ENCODE measurements at regions not wholly inside any gene's neighbourhood (a gene's known extent, or its start where the extent isn't known, plus 50 kb on each side); places are given as distances from the start of the nearest gene placed in this dataset.

- H3K36me3 ChIP-seq (ENCODE audit: insufficient read depth, low read length): no peaks in the 10 kb centered on the region
- H2AFZ ChIP-seq (ENCODE audit: low read length): no peak overlapping the region
- no peak overlapping the region for H3K4me3 ChIP-seq (ENCODE audit: low read depth, low read length, poor library complexity, severe bottlenecking)
- no peaks in the 10 kb centered on the region for H4K20me1 ChIP-seq (ENCODE audit: insufficient read depth, low read length)
- no peak overlapping the region for H3K9ac ChIP-seq (ENCODE audit: low read length)
- H3K4me2 ChIP-seq (ENCODE audit: low read length): no peak overlapping the region
- no peaks in the 10 kb centered on the region for H3K4me1 ChIP-seq (ENCODE audit: insufficient read depth, low read length, severe bottlenecking)
- no peaks in the 10 kb centered on the region for H3K9me3 ChIP-seq (ENCODE audit: low read length)
- no peaks in the 10 kb centered on the region for H3K9me2 ChIP-seq (ENCODE audit: low read depth, low read length)
- H3K27ac ChIP-seq (ENCODE audit: low read depth, low read length, poor library complexity, severe bottlenecking): no peak overlapping the region
- TF ChIP-seq EZH2 (IDR thresholded peaks at IDR 0.05; ENCODE audit: borderline replicate concordance, low read length) (no peak), CTCF (IDR thresholded peaks at IDR 0.05; ENCODE audit: low read length) (no peak)
- H3K79me2 ChIP-seq (ENCODE audit: insufficient read depth, low read length): no peaks in the 10 kb centered on the region
- no peaks in the 10 kb centered on the region for H3F3A ChIP-seq (ENCODE audit: insufficient read depth, low read length)
- no peaks in the 10 kb centered on the region for H3K27me3 ChIP-seq (ENCODE audit: insufficient read depth, low read length)
These were observed 1010.1 kb downstream of the EFNA5 start for GRCh38 chr5:106660681-106661080.

GRCh38 chr5:106658150-106658549, 1012.6 kb downstream of the EFNA5 start:
- Histone ChIP-seq H3K4me3 (ENCODE audit: low read depth, low read length, poor library complexity, severe bottlenecking) (no peak overlapping the region), H3K27ac (ENCODE audit: low read depth, low read length, poor library complexity, severe bottlenecking) (no peak overlapping the region), H3K36me3 (ENCODE audit: insufficient read depth, low read length) (no peaks in the 10 kb centered on the region), H3K9me2 (ENCODE audit: low read depth, low read length) (no peaks in the 10 kb centered on the region), H3F3A (ENCODE audit: insufficient read depth, low read length) (no peaks in the 10 kb centered on the region), H3K79me2 (ENCODE audit: insufficient read depth, low read length) (no peaks in the 10 kb centered on the region), H3K4me2 (ENCODE audit: low read length) (no peak overlapping the region), H4K20me1 (ENCODE audit: insufficient read depth, low read length) (no peaks in the 10 kb centered on the region), H2AFZ (ENCODE audit: low read length) (no peak overlapping the region), H3K9ac (ENCODE audit: low read length) (no peak overlapping the region), H3K4me1 (ENCODE audit: insufficient read depth, low read length, severe bottlenecking) (no peaks in the 10 kb centered on the region), H3K27me3 (ENCODE audit: insufficient read depth, low read length) (no peaks in the 10 kb centered on the region), H3K9me3 (ENCODE audit: low read length) (0 out of 2 replicates have a peak, but pooled peaks cover 2% of the 10 kb centered on the region)
- TF ChIP-seq EZH2 (IDR thresholded peaks at IDR 0.05; ENCODE audit: borderline replicate concordance, low read length): no peak
- TF ChIP-seq CTCF (IDR thresholded peaks at IDR 0.05; ENCODE audit: low read length): no peak

GRCh38 chr5:106656821-106657220, 1013.9 kb downstream of the EFNA5 start:
- Histone ChIP-seq H3K36me3 (ENCODE audit: insufficient read depth, low read length) (no peaks in the 10 kb centered on the region), H3K9ac (ENCODE audit: low read length) (no peak overlapping the region), H3K4me2 (ENCODE audit: low read length) (no peak overlapping the region), H3K4me1 (ENCODE audit: insufficient read depth, low read length, severe bottlenecking) (no peaks in the 10 kb centered on the region), H4K20me1 (ENCODE audit: insufficient read depth, low read length) (no peaks in the 10 kb centered on the region), H2AFZ (ENCODE audit: low read length) (no peak overlapping the region), H3F3A (ENCODE audit: insufficient read depth, low read length) (no peaks in the 10 kb centered on the region), H3K79me2 (ENCODE audit: insufficient read depth, low read length) (no peaks in the 10 kb centered on the region), H3K9me2 (ENCODE audit: low read depth, low read length) (no peaks in the 10 kb centered on the region), H3K27ac (ENCODE audit: low read depth, low read length, poor library complexity, severe bottlenecking) (no peak overlapping the region), H3K27me3 (ENCODE audit: insufficient read depth, low read length) (no peaks in the 10 kb centered on the region), H3K4me3 (ENCODE audit: low read depth, low read length, poor library complexity, severe bottlenecking) (no peak overlapping the region), H3K9me3 (ENCODE audit: low read length) (0 out of 2 replicates have a peak, but pooled peaks cover 2% of the 10 kb centered on the region)
- TF ChIP-seq EZH2 (IDR thresholded peaks at IDR 0.05; ENCODE audit: borderline replicate concordance, low read length) (no peak), CTCF (IDR thresholded peaks at IDR 0.05; ENCODE audit: low read length) (no peak)
